Spleen (tissue), 11 donors: ENCODE measurements at regions not wholly inside any gene's neighbourhood (a gene's known extent, or its start where the extent isn't known, plus 50 kb on each side); places are given as distances from the start of the nearest gene placed in this dataset.

ENCODE experiments used
- DNase-seq: peaks from one replicate; pipeline ENCODE4 v3.0.0-alpha.2; 2020
- H3K27ac ChIP-seq, 8 donors: fragments of 200-600 bp; sonication (generic) in 7 of 8; 1 replicate in 4 of 8; 2 replicates in 4 of 8; pipeline versions ENCODE4 v1.5.0 to v1.8.0; 2016 to 2021; ENCODE audit warnings: inconsistent platforms in 4 of 8, mild to moderate bottlenecking in 4 of 8, moderate library complexity in 1 of 8
- H3K27me3 ChIP-seq, 7 donors: fragments of 200-600 bp; sonication (generic) in 6 of 7; replicated peaks in 1 of 7; 1 replicate in 4 of 7; 2 replicates in 3 of 7; pipeline versions ENCODE4 v1.5.0 to v1.8.0; 2016 to 2021; ENCODE audit warnings: inconsistent platforms in 3 of 7, mild to moderate bottlenecking in 1 of 7
- H3K36me3 ChIP-seq, 6 donors: fragments of 200-600 bp; sonication (generic) in 5 of 6; 1 replicate in 4 of 6; 2 replicates in 2 of 6; pipeline versions ENCODE4 v1.5.0 to v1.8.0; 2016 to 2021; ENCODE audit warnings: inconsistent platforms in 2 of 6
- H3K4me1 ChIP-seq, 6 donors: fragments of 200-600 bp; sonication (generic) in 5 of 6; 1 replicate in 3 of 6; 2 replicates in 3 of 6; pipeline versions ENCODE4 v1.5.0 to v1.8.0; 2016 to 2021; ENCODE audit warnings: inconsistent platforms in 3 of 6
- H3K4me3 ChIP-seq, 8 donors: fragments of 200-600 bp; sonication (generic) in 7 of 8; 1 replicate in 4 of 8; 2 replicates in 4 of 8; pipeline versions ENCODE4 v1.5.0 to v1.8.0; 2016 to 2021; ENCODE audit warnings: inconsistent platforms in 4 of 8, mild to moderate bottlenecking in 4 of 8, moderate library complexity in 2 of 8
- H3K9me3 ChIP-seq, 8 donors: fragments of 200-600 bp; sonication (generic) in 7 of 8; 1 replicate in 4 of 8; 2 replicates in 4 of 8; pipeline versions ENCODE4 v1.5.0 to v1.8.0; 2016 to 2021; ENCODE audit warnings: inconsistent platforms in 4 of 8
- POLR2A ChIP-seq, 3 donors: fragments of 450-650 bp; IDR thresholded peaks; one replicate each; pipeline ENCODE4 v1.5.1; 2017; ENCODE audit warnings: antibody characterized with exemption in 3 of 3, mild to moderate bottlenecking in 1 of 3
- POLR2AphosphoS5 ChIP-seq, 3 donors: sonication (generic); formaldehyde crosslinking; IDR thresholded peaks; one replicate each; pipeline ENCODE4 v1.5.1; 2017; ENCODE audit warnings: antibody characterized with exemption in 3 of 3
- WGBS, 5 donors: extraction: QIAGEN DNeasy Blood & Tissue Kit in 3 of 5; methylation state at CpG; one replicate each; pipeline versions ENCODE4 v1.1.5 to v1.1.7; 2013 to 2018; 5-methylcytosine and 5-hydroxymethylcytosine counted together
- intact Hi-C: fragments of 100-400 bp; cut with DNase I; formaldehyde crosslinking; loops from one replicate; pipeline ENCODE4 v1.15.0; 2023; ENCODE audit warnings: low total_unique reads
- TF ChIP-seq, protein P1 (sequence below), 11 experiments: fragments of 200-600 bp in 7 of 11; fragments of 450-650 bp in 4 of 11; sonication (generic) in 4 of 11; IDR thresholded peaks in 8 of 11; conservative IDR thresholded peaks in 3 of 11; 1 replicate in 7 of 11; 2 replicates in 4 of 11; pipeline versions ENCODE4 v1.4.0 to v1.8.0; 2016 to 2021; ENCODE audit warnings: antibody characterized with exemption in 11 of 11, inconsistent platforms in 4 of 11, mild to moderate bottlenecking in 1 of 11
- donor health status: healthy with polysubstance abuse.
- donor health status: DM: no; HTN: no; CAD: no; lungs with moderate emphysema.
- donor health status: DM: no; HTN: no; CAD: no.
- donor health status: Bipolar disorder and iron deficiency.
- donor health status: healthy.
- donor health status: DM: no; HTN: no; CAD: no.
- donor health status: DM: yes; HTN: yes; CAD: no.

DNA sequence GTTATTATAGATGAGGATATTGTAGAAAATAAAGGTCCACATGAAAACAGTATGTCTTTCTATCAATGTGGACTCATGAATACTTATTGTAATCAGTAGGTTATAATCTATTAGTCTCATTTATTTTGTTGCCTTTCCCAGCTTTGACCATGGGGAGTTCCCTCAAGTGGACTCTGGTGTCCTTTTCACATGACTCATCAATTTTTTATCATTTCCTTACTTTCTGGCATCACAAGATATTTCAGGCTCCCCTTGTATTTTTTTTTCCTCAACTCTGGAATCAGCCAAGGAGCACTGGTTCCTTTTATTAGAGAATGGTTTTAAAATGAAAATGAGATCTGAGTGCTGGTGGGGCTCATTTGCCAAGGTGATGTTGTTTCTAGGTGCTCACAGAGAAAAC, 63.4 kb upstream of the DIAPH3 start:
- intact Hi-C loops = no loop called here
- Histone ChIP-seq H3K4me3 (no peak overlapping the region), H3K27ac (no peak overlapping the region), H3K4me1 (no peaks in the 10 kb centered on the region), H3K36me3 (no peaks in the 10 kb centered on the region), H3K9me3 (no peaks in the 10 kb centered on the region), H3K27me3 (peaks cover 0 to 6% (median 0%) of the 10 kb centered on the region in 7 donors)
- TF ChIP-seq POLR2A (IDR thresholded peaks at IDR 0.05) (no peak), POLR2AphosphoS5 (IDR thresholded peaks at IDR 0.05) (no peak)
- TF ChIP-seq, protein P1, sequence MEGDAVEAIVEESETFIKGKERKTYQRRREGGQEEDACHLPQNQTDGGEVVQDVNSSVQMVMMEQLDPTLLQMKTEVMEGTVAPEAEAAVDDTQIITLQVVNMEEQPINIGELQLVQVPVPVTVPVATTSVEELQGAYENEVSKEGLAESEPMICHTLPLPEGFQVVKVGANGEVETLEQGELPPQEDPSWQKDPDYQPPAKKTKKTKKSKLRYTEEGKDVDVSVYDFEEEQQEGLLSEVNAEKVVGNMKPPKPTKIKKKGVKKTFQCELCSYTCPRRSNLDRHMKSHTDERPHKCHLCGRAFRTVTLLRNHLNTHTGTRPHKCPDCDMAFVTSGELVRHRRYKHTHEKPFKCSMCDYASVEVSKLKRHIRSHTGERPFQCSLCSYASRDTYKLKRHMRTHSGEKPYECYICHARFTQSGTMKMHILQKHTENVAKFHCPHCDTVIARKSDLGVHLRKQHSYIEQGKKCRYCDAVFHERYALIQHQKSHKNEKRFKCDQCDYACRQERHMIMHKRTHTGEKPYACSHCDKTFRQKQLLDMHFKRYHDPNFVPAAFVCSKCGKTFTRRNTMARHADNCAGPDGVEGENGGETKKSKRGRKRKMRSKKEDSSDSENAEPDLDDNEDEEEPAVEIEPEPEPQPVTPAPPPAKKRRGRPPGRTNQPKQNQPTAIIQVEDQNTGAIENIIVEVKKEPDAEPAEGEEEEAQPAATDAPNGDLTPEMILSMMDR (IDR thresholded peaks at IDR 0.05 in 8 of 11, conservative IDR thresholded peaks at IDR 0.05 in 3 of 11) = no peak
- DNase-seq = no peak

DNA sequence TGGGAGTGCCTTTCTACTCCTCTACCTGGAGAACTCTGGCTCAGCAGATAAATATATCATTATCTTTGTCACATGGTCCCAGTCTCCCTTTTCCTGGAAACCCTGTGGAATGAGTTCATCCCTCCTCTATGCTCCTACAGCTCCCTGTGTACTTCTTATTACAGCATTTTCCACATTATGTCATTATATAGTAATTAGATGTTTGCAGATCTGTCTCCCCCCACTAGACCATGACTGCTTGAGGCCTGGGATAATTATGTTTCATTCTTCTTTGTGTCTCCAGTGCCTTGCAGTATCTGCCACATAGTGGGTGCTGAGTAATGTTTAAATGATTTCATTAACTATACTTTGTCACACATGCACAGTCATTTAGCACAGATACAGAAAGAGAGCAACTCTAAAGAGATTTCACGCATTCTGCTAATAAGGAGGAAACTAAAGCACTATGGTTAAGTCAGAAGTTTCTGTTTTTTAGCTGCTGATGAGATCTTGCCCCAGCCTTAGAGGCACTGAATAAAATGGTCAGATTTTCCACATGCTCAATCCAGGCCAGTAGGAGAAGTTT, 66.1 kb upstream of the DIAPH3 start:
- peaks cover 0 to 15% (median 0%) of the 10 kb centered on the region in 7 donors for H3K27me3 ChIP-seq
- H3K9me3 ChIP-seq = no peaks in the 10 kb centered on the region
- no peak for DNase-seq
- no peaks in the 10 kb centered on the region for H3K36me3 ChIP-seq
- intact Hi-C loops = no loop called here
- no peaks in the 10 kb centered on the region for H3K4me1 ChIP-seq
- no peak overlapping the region for H3K27ac ChIP-seq
- no peak overlapping the region for H3K4me3 ChIP-seq
- 71 to 83% (median 80%) methylated on average over 1 of the region's 1 CpG for WGBS, 5 donors
- TF ChIP-seq POLR2A (IDR thresholded peaks at IDR 0.05) = no peak
- TF ChIP-seq POLR2AphosphoS5 (IDR thresholded peaks at IDR 0.05) = no peak
- TF ChIP-seq, protein P1 (IDR thresholded peaks at IDR 0.05 in 8 of 11, conservative IDR thresholded peaks at IDR 0.05 in 3 of 11) = no peak

DNA sequence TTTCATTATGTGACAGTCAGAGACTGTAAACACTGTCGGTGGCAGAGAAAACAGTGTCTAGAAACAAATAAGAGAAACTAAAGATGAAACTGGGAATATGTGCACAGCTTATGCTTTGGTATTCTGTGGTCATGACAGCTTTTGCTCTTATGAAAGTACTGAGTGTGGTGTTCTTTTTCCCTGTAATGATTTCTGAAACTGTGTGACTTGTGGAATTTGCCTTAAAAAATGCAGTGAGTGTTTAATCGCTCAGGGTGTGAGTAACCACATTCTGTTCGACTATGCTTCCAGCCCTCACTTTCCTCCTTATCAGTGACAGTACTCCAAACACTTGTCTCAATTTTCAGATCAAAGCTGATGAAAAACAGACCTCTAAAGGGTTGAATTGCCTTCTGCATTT, 66.9 kb upstream of the DIAPH3 start:
- H3K36me3 ChIP-seq = no peaks in the 10 kb centered on the region
- no peak overlapping the region for H3K4me3 ChIP-seq
- TF ChIP-seq POLR2A (IDR thresholded peaks at IDR 0.05) = no peak
- intact Hi-C loops = no loop called here
- 18 to 49% (median 32%) methylated on average over 3 of the region's 3 CpGs for WGBS, 5 donors
- no peaks in the 10 kb centered on the region for H3K9me3 ChIP-seq
- DNase-seq = no peak
- peaks cover 0 to 15% (median 0%) of the 10 kb centered on the region in 7 donors for H3K27me3 ChIP-seq
- no peaks in the 10 kb centered on the region for H3K4me1 ChIP-seq
- no peak overlapping the region for H3K27ac ChIP-seq

DNA sequence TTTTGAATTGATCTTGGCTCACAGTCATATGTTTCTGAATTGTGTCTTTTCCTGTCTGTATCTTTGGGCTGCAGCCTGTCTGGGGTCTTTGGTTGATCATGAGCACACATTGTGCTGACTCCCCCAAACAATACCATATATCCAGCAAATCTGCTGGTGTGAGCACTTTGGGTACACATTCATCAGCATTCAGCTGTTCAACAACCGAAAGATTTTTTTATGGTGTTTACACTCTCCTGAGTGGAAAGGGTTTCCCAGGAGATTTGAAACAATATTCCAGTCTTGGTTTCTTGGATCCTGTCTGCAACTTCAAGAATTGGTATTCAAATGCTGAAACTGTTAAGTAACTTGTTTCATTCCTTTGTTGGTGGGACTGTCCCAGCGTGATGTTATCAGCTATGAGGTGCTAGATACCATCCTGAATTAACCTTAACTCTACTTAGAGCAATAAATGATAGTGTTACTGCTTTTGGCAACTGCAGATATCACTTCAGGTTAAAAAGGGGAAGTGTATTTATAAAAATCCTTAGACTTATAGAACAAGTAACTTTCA, 78.4 kb upstream of the DIAPH3 start:
- Histone ChIP-seq H3K27me3 (no peaks in the 10 kb centered on the region), H3K27ac (no peak overlapping the region), H3K36me3 (no peaks in the 10 kb centered on the region), H3K9me3 (no peaks in the 10 kb centered on the region), H3K4me1 (no peaks in the 10 kb centered on the region), H3K4me3 (no peak overlapping the region)
- intact Hi-C loops = no loop called here
- WGBS, 5 donors = 24 to 50% (median 35%) methylated on average over 2 of the region's 2 CpGs
- no peak for DNase-seq
- TF ChIP-seq, protein P1 (IDR thresholded peaks at IDR 0.05 in 8 of 11, conservative IDR thresholded peaks at IDR 0.05 in 3 of 11) = no peak
- no peak for TF ChIP-seq POLR2AphosphoS5 (IDR thresholded peaks at IDR 0.05)
- no peak for TF ChIP-seq POLR2A (IDR thresholded peaks at IDR 0.05)
